ENCODE measurements at regions not wholly inside any gene's neighbourhood (a gene's known extent, or its start where the extent isn't known, plus 50 kb on each side); places are given as distances from the start of the nearest gene placed in this dataset.

- TF ChIP-seq, protein P1, sequence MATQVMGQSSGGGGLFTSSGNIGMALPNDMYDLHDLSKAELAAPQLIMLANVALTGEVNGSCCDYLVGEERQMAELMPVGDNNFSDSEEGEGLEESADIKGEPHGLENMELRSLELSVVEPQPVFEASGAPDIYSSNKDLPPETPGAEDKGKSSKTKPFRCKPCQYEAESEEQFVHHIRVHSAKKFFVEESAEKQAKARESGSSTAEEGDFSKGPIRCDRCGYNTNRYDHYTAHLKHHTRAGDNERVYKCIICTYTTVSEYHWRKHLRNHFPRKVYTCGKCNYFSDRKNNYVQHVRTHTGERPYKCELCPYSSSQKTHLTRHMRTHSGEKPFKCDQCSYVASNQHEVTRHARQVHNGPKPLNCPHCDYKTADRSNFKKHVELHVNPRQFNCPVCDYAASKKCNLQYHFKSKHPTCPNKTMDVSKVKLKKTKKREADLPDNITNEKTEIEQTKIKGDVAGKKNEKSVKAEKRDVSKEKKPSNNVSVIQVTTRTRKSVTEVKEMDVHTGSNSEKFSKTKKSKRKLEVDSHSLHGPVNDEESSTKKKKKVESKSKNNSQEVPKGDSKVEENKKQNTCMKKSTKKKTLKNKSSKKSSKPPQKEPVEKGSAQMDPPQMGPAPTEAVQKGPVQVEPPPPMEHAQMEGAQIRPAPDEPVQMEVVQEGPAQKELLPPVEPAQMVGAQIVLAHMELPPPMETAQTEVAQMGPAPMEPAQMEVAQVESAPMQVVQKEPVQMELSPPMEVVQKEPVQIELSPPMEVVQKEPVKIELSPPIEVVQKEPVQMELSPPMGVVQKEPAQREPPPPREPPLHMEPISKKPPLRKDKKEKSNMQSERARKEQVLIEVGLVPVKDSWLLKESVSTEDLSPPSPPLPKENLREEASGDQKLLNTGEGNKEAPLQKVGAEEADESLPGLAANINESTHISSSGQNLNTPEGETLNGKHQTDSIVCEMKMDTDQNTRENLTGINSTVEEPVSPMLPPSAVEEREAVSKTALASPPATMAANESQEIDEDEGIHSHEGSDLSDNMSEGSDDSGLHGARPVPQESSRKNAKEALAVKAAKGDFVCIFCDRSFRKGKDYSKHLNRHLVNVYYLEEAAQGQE (IDR thresholded peaks at IDR 0.05): peak; percentile 20
- TF ChIP-seq, protein P2, sequence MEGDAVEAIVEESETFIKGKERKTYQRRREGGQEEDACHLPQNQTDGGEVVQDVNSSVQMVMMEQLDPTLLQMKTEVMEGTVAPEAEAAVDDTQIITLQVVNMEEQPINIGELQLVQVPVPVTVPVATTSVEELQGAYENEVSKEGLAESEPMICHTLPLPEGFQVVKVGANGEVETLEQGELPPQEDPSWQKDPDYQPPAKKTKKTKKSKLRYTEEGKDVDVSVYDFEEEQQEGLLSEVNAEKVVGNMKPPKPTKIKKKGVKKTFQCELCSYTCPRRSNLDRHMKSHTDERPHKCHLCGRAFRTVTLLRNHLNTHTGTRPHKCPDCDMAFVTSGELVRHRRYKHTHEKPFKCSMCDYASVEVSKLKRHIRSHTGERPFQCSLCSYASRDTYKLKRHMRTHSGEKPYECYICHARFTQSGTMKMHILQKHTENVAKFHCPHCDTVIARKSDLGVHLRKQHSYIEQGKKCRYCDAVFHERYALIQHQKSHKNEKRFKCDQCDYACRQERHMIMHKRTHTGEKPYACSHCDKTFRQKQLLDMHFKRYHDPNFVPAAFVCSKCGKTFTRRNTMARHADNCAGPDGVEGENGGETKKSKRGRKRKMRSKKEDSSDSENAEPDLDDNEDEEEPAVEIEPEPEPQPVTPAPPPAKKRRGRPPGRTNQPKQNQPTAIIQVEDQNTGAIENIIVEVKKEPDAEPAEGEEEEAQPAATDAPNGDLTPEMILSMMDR (IDR thresholded peaks at IDR 0.05; ENCODE audit: low read depth, low read length, missing input control): no peak
- TF ChIP-seq FOXA1 (IDR thresholded peaks at IDR 0.05) (no peak), MAX (IDR thresholded peaks at IDR 0.05) (no peak), NR2F2 (IDR thresholded peaks at IDR 0.05) (no peak), SP1 (IDR thresholded peaks at IDR 0.05) (peak; percentile 39), JUND (IDR thresholded peaks at IDR 0.05) (no peak), GABPA (IDR thresholded peaks at IDR 0.05 in 1 of 2, conservative IDR thresholded peaks at IDR 0.05 in 1 of 2) (no peak), RAD21 (IDR thresholded peaks at IDR 0.05) (peak in 1 of 2 donors; percentile 34), FOXA2 (IDR thresholded peaks at IDR 0.05) (peak; percentile 9), YY1 (IDR thresholded peaks at IDR 0.05) (peak; percentile 38), HNF4A (conservative IDR thresholded peaks at IDR 0.05) (peak in 1 of 2 donors; percentile 15), TAF1 (conservative IDR thresholded peaks at IDR 0.05) (no peak)
- TF ChIP-seq, protein P3, sequence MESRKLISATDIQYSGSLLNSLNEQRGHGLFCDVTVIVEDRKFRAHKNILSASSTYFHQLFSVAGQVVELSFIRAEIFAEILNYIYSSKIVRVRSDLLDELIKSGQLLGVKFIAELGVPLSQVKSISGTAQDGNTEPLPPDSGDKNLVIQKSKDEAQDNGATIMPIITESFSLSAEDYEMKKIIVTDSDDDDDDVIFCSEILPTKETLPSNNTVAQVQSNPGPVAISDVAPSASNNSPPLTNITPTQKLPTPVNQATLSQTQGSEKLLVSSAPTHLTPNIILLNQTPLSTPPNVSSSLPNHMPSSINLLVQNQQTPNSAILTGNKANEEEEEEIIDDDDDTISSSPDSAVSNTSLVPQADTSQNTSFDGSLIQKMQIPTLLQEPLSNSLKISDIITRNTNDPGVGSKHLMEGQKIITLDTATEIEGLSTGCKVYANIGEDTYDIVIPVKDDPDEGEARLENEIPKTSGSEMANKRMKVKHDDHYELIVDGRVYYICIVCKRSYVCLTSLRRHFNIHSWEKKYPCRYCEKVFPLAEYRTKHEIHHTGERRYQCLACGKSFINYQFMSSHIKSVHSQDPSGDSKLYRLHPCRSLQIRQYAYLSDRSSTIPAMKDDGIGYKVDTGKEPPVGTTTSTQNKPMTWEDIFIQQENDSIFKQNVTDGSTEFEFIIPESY (IDR thresholded peaks at IDR 0.05): no peak
- no peak for DNase-seq (ENCODE audit: low spot score)
- H3K36me3 ChIP-seq (ENCODE audit: control insufficient read depth in 4 of 4, insufficient read depth in 3 of 4, low read depth in 1 of 4, low read length in 3 of 4): peaks cover 0 to 3% (median 0%) of the 10 kb centered on the region in 4 donors
- H3K4me3 ChIP-seq (ENCODE audit: low read depth in 1 of 3, low read length in 3 of 3): no peak overlapping the region
- 29% methylated on average over 2 of the region's 2 CpGs for WGBS
- no peak overlapping the region for H3K9ac ChIP-seq (ENCODE audit: low read depth in 1 of 2, low read length in 2 of 2)
- peaks cover 3 to 17% (median 14%) of the 10 kb centered on the region in 4 donors for H3K4me1 ChIP-seq (ENCODE audit: control insufficient read depth in 4 of 4, insufficient read depth in 4 of 4, low read length in 3 of 4)
- H3K9me3 ChIP-seq (ENCODE audit: control insufficient read depth in 4 of 4, low read length in 3 of 4): no peaks in the 10 kb centered on the region
- H3K27ac ChIP-seq (ENCODE audit: low read depth in 1 of 2, low read length in 2 of 2): no peak overlapping the region
- no peaks in the 10 kb centered on the region for H3K27me3 ChIP-seq (ENCODE audit: control insufficient read depth in 4 of 4, insufficient read depth in 4 of 4, low read length in 3 of 4)
These were observed 167.2 kb upstream of the PDE4B start for GRCh38 chr1:65625528-65625927.

GRCh38 chr1:65626003-65626402, 166.7 kb upstream of the PDE4B start:
- Histone ChIP-seq H3K27ac (ENCODE audit: low read depth in 1 of 2, low read length in 2 of 2) (no peak overlapping the region), H3K27me3 (ENCODE audit: control insufficient read depth in 4 of 4, insufficient read depth in 4 of 4, low read length in 3 of 4) (no peaks in the 10 kb centered on the region), H3K4me3 (ENCODE audit: low read depth in 1 of 3, low read length in 3 of 3) (no peak overlapping the region), H3K4me1 (ENCODE audit: control insufficient read depth in 4 of 4, insufficient read depth in 4 of 4, low read length in 3 of 4) (peaks cover 3 to 17% (median 14%) of the 10 kb centered on the region in 4 donors), H3K9me3 (ENCODE audit: control insufficient read depth in 4 of 4, low read length in 3 of 4) (no peaks in the 10 kb centered on the region), H3K9ac (ENCODE audit: low read depth in 1 of 2, low read length in 2 of 2) (no peak overlapping the region), H3K36me3 (ENCODE audit: control insufficient read depth in 4 of 4, insufficient read depth in 3 of 4, low read depth in 1 of 4, low read length in 3 of 4) (peaks cover 0 to 3% (median 0%) of the 10 kb centered on the region in 4 donors)
- 45% methylated on average over 3 of the region's 3 CpGs for WGBS
- no peak for TF ChIP-seq TAF1 (conservative IDR thresholded peaks at IDR 0.05)
- DNase-seq (ENCODE audit: low spot score): no peak
